HEK293T (cell line): ENCODE measurements at regions not wholly inside any gene's neighbourhood (a gene's known extent, or its start where the extent isn't known, plus 50 kb on each side); places are given as distances from the start of the nearest gene placed in this dataset.

Experiments used
- BHLHE40 ChIP-seq: fragments of 450-650 bp; IDR thresholded peaks from 2 replicates; pipeline ENCODE4 v1.6.1; 2016; ENCODE audit warnings: mild to moderate bottlenecking, moderate library complexity, borderline replicate concordance
- FOXA1 ChIP-seq: fragments of 450-650 bp; IDR thresholded peaks from 2 replicates; pipeline ENCODE4 v1.6.1; 2016; ENCODE audit warnings: mild to moderate bottlenecking
- FOXM1 ChIP-seq: fragments of 450-650 bp; IDR thresholded peaks from 2 replicates; pipeline ENCODE4 v1.6.1; 2017; ENCODE audit warnings: mild to moderate bottlenecking, borderline replicate concordance
- LEF1 ChIP-seq: fragments of 450-650 bp; IDR thresholded peaks from 2 replicates; pipeline ENCODE4 v1.6.1; 2017; ENCODE audit warnings: mild to moderate bottlenecking, borderline replicate concordance
- SP1 ChIP-seq: fragments of 450-650 bp; IDR thresholded peaks from 2 replicates; pipeline ENCODE4 v1.6.1; 2017
- SUZ12 ChIP-seq: fragments of 450-650 bp; IDR thresholded peaks from 2 replicates; pipeline ENCODE4 v1.6.1; 2016; ENCODE audit warnings: mild to moderate bottlenecking

DNA sequence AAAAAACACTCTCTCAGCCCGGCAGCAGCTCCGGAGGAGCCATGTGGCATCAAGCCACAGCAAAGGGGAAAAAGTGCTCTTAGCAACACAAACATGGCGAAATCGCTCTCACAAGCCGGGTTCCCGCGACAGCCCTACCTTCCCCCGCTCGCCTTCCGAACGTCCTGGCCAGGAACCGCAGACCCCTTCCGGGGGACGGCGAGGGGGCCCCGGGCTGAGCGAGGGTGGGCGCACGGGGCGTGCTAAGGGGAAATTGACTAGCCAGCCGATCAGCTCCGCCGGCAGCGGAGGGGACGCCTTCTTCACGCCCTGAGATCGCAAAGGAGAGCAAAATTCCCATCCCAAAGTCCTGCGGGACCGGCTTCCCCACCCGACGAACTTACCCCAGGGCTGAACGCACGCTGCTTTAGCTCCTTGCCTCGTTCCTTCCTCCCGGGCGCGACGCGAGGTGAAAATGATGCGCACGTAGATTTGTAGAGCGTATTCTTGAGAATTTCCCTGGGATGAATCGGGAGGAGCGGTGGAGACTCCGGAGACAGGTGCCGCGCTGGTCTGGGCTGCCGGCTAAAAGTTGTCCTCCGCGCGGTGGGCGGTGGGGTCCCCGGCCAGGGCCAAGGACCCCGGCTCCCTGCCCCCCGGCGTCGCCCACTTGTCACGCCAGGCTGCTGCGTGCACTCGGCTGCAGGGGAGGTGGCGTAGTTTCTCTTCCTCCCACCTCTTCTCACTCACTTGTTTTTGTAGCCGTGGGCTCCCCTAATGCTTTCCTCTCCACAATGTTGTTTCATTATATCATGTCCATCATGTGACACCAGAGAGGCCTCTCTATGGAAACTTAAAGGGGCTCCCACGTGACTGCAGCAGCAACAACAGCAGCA, 220.1 kb upstream of the MKLN1 start:
- TF ChIP-seq SUZ12 (no peak), BHLHE40 (no peak), LEF1 (no peak), SP1 (no peak), FOXA1 (no peak), FOXM1 (no peak)
